ENCODE measurements at regions not wholly inside any gene's neighbourhood (a gene's known extent, or its start where the extent isn't known, plus 50 kb on each side); places are given as distances from the start of the nearest gene placed in this dataset.

DNA sequence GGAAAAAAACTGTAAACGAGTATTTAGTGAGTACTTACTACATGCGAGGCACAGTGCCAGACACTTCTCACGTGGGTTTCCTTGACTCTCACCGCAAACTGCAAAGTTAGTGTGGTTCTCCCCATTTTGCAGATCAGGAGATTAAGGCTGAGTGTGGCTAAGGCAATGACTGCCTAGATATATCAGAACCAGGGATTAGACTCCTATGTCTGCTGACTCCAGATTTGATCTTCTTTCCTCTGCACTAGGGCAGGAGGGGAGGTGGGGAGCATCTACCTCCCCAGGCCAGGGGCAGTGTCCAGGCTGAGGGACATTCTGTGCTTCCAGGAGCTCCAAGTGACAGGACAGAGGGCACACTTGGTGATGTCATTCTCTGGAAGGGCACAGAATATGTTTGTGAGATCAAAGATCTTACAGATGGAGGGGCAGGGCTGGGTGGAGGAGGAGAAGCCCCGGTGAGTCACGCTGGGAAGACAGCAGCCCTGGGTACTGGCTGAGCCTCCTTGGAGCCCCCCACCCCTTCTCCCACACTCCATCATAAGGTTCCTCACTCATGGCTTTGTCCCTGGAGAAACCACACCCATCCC lies 92.4 kb downstream of the RHOB start:
- no peak overlapping the region for H3K27ac ChIP-seq (ENCODE audit: low read length)
- WGBS (ENCODE audit: insufficient coverage): 66% methylated on average over 6 of the region's 6 CpGs
- ATAC-seq (peak in 2 of 3 donors; percentile 26 to 50), DNase-seq (no peak)
- intact Hi-C loops (cut with micrococcal nuclease): no loop called here
- Mint-ChIP-seq H3K4me1 (peaks cover 5 to 19% of the 10 kb centered on the region in 2 donors), H3K27me3 (ENCODE audit: low read depth in 2 of 2) (peaks cover 6 to 9% of the 10 kb centered on the region in 2 donors), H3K9me3 (no peaks in the 10 kb centered on the region), H3K36me3 (no peaks in the 10 kb centered on the region), H3K27ac (no peak overlapping the region), H3K4me3 (no peak overlapping the region)
- H3K4me3 ChIP-seq (ENCODE audit: low read length): no peak overlapping the region
- H3K4me1 ChIP-seq (ENCODE audit: control insufficient read depth, insufficient read depth, low read length): peaks cover 11% of the 10 kb centered on the region
- no peaks in the 10 kb centered on the region for H3K9me3 ChIP-seq (ENCODE audit: control insufficient read depth, insufficient read depth, low read length)
- H3K27me3 ChIP-seq (ENCODE audit: control insufficient read depth, insufficient read depth, low read length): no peaks in the 10 kb centered on the region
- no peaks in the 10 kb centered on the region for H3K36me3 ChIP-seq (ENCODE audit: control insufficient read depth, insufficient read depth, low read length)
- TF ChIP-seq, protein P1, sequence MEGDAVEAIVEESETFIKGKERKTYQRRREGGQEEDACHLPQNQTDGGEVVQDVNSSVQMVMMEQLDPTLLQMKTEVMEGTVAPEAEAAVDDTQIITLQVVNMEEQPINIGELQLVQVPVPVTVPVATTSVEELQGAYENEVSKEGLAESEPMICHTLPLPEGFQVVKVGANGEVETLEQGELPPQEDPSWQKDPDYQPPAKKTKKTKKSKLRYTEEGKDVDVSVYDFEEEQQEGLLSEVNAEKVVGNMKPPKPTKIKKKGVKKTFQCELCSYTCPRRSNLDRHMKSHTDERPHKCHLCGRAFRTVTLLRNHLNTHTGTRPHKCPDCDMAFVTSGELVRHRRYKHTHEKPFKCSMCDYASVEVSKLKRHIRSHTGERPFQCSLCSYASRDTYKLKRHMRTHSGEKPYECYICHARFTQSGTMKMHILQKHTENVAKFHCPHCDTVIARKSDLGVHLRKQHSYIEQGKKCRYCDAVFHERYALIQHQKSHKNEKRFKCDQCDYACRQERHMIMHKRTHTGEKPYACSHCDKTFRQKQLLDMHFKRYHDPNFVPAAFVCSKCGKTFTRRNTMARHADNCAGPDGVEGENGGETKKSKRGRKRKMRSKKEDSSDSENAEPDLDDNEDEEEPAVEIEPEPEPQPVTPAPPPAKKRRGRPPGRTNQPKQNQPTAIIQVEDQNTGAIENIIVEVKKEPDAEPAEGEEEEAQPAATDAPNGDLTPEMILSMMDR (IDR thresholded peaks at IDR 0.05): no peak

GRCh38 chr2:20539776-20540586 lies 93.1 kb downstream of the RHOB start:
- H3K36me3 ChIP-seq (ENCODE audit: control insufficient read depth, insufficient read depth, low read length): no peaks in the 10 kb centered on the region
- no peak overlapping the region for H3K4me3 ChIP-seq (ENCODE audit: low read length)
- H3K27ac ChIP-seq (ENCODE audit: low read length): no peak overlapping the region
- TF ChIP-seq, protein P1 (IDR thresholded peaks at IDR 0.05): no peak
- DNase-seq (no peak), ATAC-seq (no peak)
- H3K36me3 Mint-ChIP-seq: no peaks in the 10 kb centered on the region
- no peaks in the 10 kb centered on the region for H3K9me3 ChIP-seq (ENCODE audit: control insufficient read depth, insufficient read depth, low read length)
- no peak overlapping the region for H3K27ac Mint-ChIP-seq
- H3K4me1 ChIP-seq (ENCODE audit: control insufficient read depth, insufficient read depth, low read length): peaks cover 11% of the 10 kb centered on the region
- intact Hi-C loops (cut with micrococcal nuclease): no loop called here
- WGBS (ENCODE audit: insufficient coverage): 85% methylated on average over 26 of the region's 26 CpGs
- no peaks in the 10 kb centered on the region for H3K27me3 ChIP-seq (ENCODE audit: control insufficient read depth, insufficient read depth, low read length)
- H3K4me1 Mint-ChIP-seq: peaks cover 5 to 17% of the 10 kb centered on the region in 2 donors
- H3K9me3 Mint-ChIP-seq: no peaks in the 10 kb centered on the region
- peaks cover 4 to 7% of the 10 kb centered on the region in 2 donors for H3K27me3 Mint-ChIP-seq (ENCODE audit: low read depth in 2 of 2)
- H3K4me3 Mint-ChIP-seq: no peak overlapping the region

GRCh38 chr2:20540587-20541293 lies 93.9 kb downstream of the RHOB start:
- ATAC-seq: no peak
- no peak for DNase-seq
- TF ChIP-seq, protein P1 (IDR thresholded peaks at IDR 0.05): no peak
- Histone ChIP-seq H3K27me3 (ENCODE audit: control insufficient read depth, insufficient read depth, low read length) (no peaks in the 10 kb centered on the region), H3K27ac (ENCODE audit: low read length) (no peak overlapping the region), H3K9me3 (ENCODE audit: control insufficient read depth, insufficient read depth, low read length) (no peaks in the 10 kb centered on the region), H3K36me3 (ENCODE audit: control insufficient read depth, insufficient read depth, low read length) (no peaks in the 10 kb centered on the region), H3K4me3 (ENCODE audit: low read length) (no peak overlapping the region), H3K4me1 (ENCODE audit: control insufficient read depth, insufficient read depth, low read length) (peaks cover 11% of the 10 kb centered on the region)
- no peaks in the 10 kb centered on the region for H3K36me3 Mint-ChIP-seq
- H3K4me3 Mint-ChIP-seq: no peak overlapping the region
- intact Hi-C loops (cut with micrococcal nuclease): no loop called here
- no peaks in the 10 kb centered on the region for H3K9me3 Mint-ChIP-seq
- peaks cover 4 to 7% of the 10 kb centered on the region in 2 donors for H3K27me3 Mint-ChIP-seq (ENCODE audit: low read depth in 2 of 2)
- no peak overlapping the region for H3K27ac Mint-ChIP-seq
- WGBS (ENCODE audit: insufficient coverage): 87% methylated on average over 16 of the region's 16 CpGs
- peaks cover 5 to 17% of the 10 kb centered on the region in 2 donors for H3K4me1 Mint-ChIP-seq
